Heart right ventricle (tissue), 16 donors: ENCODE measurements at regions not wholly inside any gene's neighbourhood (a gene's known extent, or its start where the extent isn't known, plus 50 kb on each side); places are given as distances from the start of the nearest gene placed in this dataset.

ENCODE experiments used
- ATAC-seq, 8 donors: fragments of 200-7000 bp; cut with Tn5 transposase; one replicate each; pipeline ENCODE4 v1.9.1; 2020; ENCODE audit warnings: mild to moderate bottlenecking in 8 of 8, moderate library complexity in 8 of 8, moderate number of reproducible peaks in 1 of 8
- DNase-seq, 2 donors: peaks; one replicate each; pipeline ENCODE4 v3.0.0-alpha.2; 2020
- H3K27ac ChIP-seq, 10 donors: fragments of 200-600 bp; sonication (generic) in 2 of 10; one replicate each; pipeline versions ENCODE4 v1.5.0 to v1.8.0; 2020 to 2022; ENCODE audit warnings: mild to moderate bottlenecking in 3 of 10
- H3K27me3 ChIP-seq, 7 donors: fragments of 200-600 bp; one replicate each; pipeline ENCODE4 v1.8.0; 2021 to 2022; ENCODE audit warnings: mild to moderate bottlenecking in 2 of 7
- H3K36me3 ChIP-seq, 9 donors: fragments of 200-600 bp; sonication (generic) in 1 of 9; one replicate each; pipeline versions ENCODE4 v1.5.0 to v1.8.0; 2020 to 2022; ENCODE audit warnings: mild to moderate bottlenecking in 2 of 9
- H3K4me1 ChIP-seq, 9 donors: fragments of 200-600 bp; sonication (generic) in 1 of 9; one replicate each; pipeline versions ENCODE4 v1.5.0 to v1.8.0; 2020 to 2022; ENCODE audit warnings: mild to moderate bottlenecking in 4 of 9
- H3K4me3 ChIP-seq, 10 donors: fragments of 200-600 bp; sonication (generic) in 2 of 10; one replicate each; pipeline versions ENCODE4 v1.5.0 to v1.8.0; 2020 to 2022; ENCODE audit warnings: mild to moderate bottlenecking in 7 of 10, moderate library complexity in 2 of 10
- H3K9me3 ChIP-seq, 11 donors: fragments of 200-600 bp in 10 of 11; sonication (generic) in 2 of 11; one replicate each; pipeline versions ENCODE4 v1.5.0 to v1.8.0; 2013 to 2022; ENCODE audit warnings: mild to moderate bottlenecking in 2 of 11, control low read depth in 1 of 11, moderate library complexity in 1 of 11
- CTCF ChIP-seq, 9 donors: fragments of 200-600 bp; sonication (generic) in 2 of 9; IDR thresholded peaks; one replicate each; pipeline versions ENCODE4 v1.5.0 to v1.8.0; 2021 to 2022; ENCODE audit warnings: antibody characterized with exemption in 9 of 9, mild to moderate bottlenecking in 5 of 9, moderate library complexity in 1 of 9
- WGBS, 2 donors: extraction: QIAGEN DNeasy Blood & Tissue Kit; methylation state at CpG; one replicate each; pipeline ENCODE4 v1.1.7; 2013; ENCODE audit warnings: inconsistent platforms in 1 of 2; 5-methylcytosine and 5-hydroxymethylcytosine counted together
- intact Hi-C, 10 donors: fragments of 100-400 bp; cut with DNase I; formaldehyde crosslinking; loops; one replicate each; pipeline versions ENCODE4 v1.11.1 to v1.14.2; 2022
- donor health status: Arrhythmogenic right ventricular cardiomyopathy.
- donor health status: ischemic (EF 13 %, LVEDD 7.1; RV severe dilation, severe dysfunction).
- donor health status: healthy with polysubstance abuse.
- donor health status: DM: no; HTN: yes; CAD: no.
- donor health status: DM: no; HTN: no; CAD: no.
- donor health status: ischemic (EF 25% LVEDD 6.9; RV normal size, moderate dysfunction).
- donor health status: ischemic (EF 25% LVEDD 5.7; RV mildly dilated, moderate dysfunction).
- donor health status: healthy.
- donor health status: DM: yes; HTN: yes; CAD: no.
- donor health status: Ischemic cardiomyopathy.
- donor health status: ischemic (EF 35%, LVEDD 5.7; RV mildly dilated, moderate dysfunction).
- donor health status: nonischemic (EF 11% LVEDD 7.7; RV severe dilation, severe dysfunction).
- donor health status: DM: yes; HTN: yes; CAD: no.
- donor health status: PGD.
- donor health status: ischemic (EF 29% LVEDD 5.4; RV normal size, mild dysfunction).
- donor health status: nonischemic (EF 23%, LVEDD 6.1; RV moderate dilation, normal function).

GRCh38 chr5:136482206-136482605 lies 116.9 kb upstream of the TRPC7 start:
- Histone ChIP-seq H3K4me1 (no peaks in the 10 kb centered on the region), H3K9me3 (no peaks in the 10 kb centered on the region), H3K4me3 (no peak overlapping the region), H3K36me3 (no peaks in the 10 kb centered on the region), H3K27me3 (no peaks in the 10 kb centered on the region), H3K27ac (no peak overlapping the region)
- no peak for DNase-seq
- ATAC-seq: no peak
- intact Hi-C loops: no loop called here
- no peak for TF ChIP-seq CTCF (IDR thresholded peaks at IDR 0.05)
- 65 to 76% methylated on average over 2 of the region's 2 CpGs for WGBS, 2 donors

GRCh38 chr5:136474466-136474865 lies 109.1 kb upstream of the TRPC7 start:
- DNase-seq (no peak), ATAC-seq (no peak)
- Histone ChIP-seq H3K27me3 (no peaks in the 10 kb centered on the region), H3K27ac (no peak overlapping the region), H3K4me3 (no peak overlapping the region), H3K36me3 (no peaks in the 10 kb centered on the region), H3K9me3 (peaks cover 0 to 17% (median 0%) of the 10 kb centered on the region in 11 donors), H3K4me1 (no peaks in the 10 kb centered on the region)
- no peak for TF ChIP-seq CTCF (IDR thresholded peaks at IDR 0.05)
- 67 to 73% methylated on average over 3 of the region's 3 CpGs for WGBS, 2 donors
- intact Hi-C loops: no loop called here

GRCh38 chr5:136467632-136468031 lies 102.3 kb upstream of the TRPC7 start:
- WGBS, 2 donors: 53 to 71% methylated on average over 1 of the region's 1 CpG
- no peak for ATAC-seq
- Histone ChIP-seq H3K9me3 (no peaks in the 10 kb centered on the region), H3K27me3 (peaks cover 0 to 10% (median 0%) of the 10 kb centered on the region in 7 donors), H3K4me1 (no peaks in the 10 kb centered on the region), H3K4me3 (no peak overlapping the region), H3K36me3 (no peaks in the 10 kb centered on the region), H3K27ac (no peak overlapping the region)
- intact Hi-C loops: no loop called here
- no peak for TF ChIP-seq CTCF (IDR thresholded peaks at IDR 0.05)
- no peak for DNase-seq

- intact Hi-C loops: no loop called here
- no peak overlapping the region for H3K4me3 ChIP-seq
- H3K27me3 ChIP-seq: peaks cover 0 to 10% (median 0%) of the 10 kb centered on the region in 7 donors
- no peaks in the 10 kb centered on the region for H3K4me1 ChIP-seq
- ATAC-seq: no peak
- no peaks in the 10 kb centered on the region for H3K9me3 ChIP-seq
- TF ChIP-seq CTCF (IDR thresholded peaks at IDR 0.05): no peak
- WGBS, 2 donors: 74 to 82% methylated on average over 3 of the region's 3 CpGs
- no peaks in the 10 kb centered on the region for H3K36me3 ChIP-seq
- no peak for DNase-seq
- H3K27ac ChIP-seq: no peak overlapping the region
Measured at GRCh38 chr5:136466041-136466415, 100.7 kb upstream of the TRPC7 start.

- no peak for ATAC-seq
- DNase-seq: no peak
- WGBS, 2 donors: 82 to 87% methylated on average over 1 of the region's 1 CpG
- no peaks in the 10 kb centered on the region for H3K9me3 ChIP-seq
- no peak overlapping the region for H3K4me3 ChIP-seq
- H3K27ac ChIP-seq: no peak overlapping the region
- H3K4me1 ChIP-seq: no peaks in the 10 kb centered on the region
- TF ChIP-seq CTCF (IDR thresholded peaks at IDR 0.05): no peak
- H3K36me3 ChIP-seq: no peaks in the 10 kb centered on the region
- peaks cover 0 to 5% (median 0%) of the 10 kb centered on the region in 7 donors for H3K27me3 ChIP-seq
- intact Hi-C loops: no loop called here
Measured at GRCh38 chr5:136458481-136458880, 93.1 kb upstream of the TRPC7 start.
